Kidney glomerular epithelial cell (primary cell): ENCODE measurements at regions not wholly inside any gene's neighbourhood (a gene's known extent, or its start where the extent isn't known, plus 50 kb on each side); places are given as distances from the start of the nearest gene placed in this dataset.
"Not testable (repeated sequence)": the region's sequence is repeated elsewhere in the genome, so short reads cannot be mapped to it uniquely, and the experiment has no call there.

Source experiments
- DNase-seq: peaks from one replicate; lab custom pipeline; 2025; lab: John Stamatoyannopoulos, UW

DNA sequence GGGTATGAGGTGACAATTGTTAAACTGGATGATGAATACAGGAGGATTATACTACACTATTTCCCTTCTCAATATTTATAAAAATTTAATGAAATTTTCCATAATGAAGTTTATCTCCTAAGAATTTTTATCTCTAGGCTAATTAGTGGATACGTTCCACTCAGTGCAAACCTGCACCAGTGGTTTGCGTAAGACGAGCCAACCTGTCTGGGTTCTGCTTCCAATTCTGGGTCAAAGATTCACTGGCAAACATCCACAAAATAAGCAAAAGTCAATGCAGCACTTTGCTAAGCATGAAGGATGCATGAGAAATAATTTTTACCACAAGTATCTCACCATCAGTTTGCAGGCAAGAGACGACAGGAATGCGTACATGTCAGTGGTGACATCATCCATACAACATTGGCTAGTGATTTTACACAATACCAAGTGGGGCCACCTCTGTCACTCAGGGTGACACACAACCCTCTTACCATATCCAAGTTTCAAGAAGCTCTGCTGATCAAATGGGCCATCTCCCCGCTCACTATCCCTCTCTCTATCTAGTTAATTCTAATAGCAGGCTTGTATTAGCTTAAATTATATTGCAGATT is 51.7 kb downstream of the FAM50B start:
- DNase-seq, result no peak

GRCh38 chr6:3902871-3903648 is 53.9 kb downstream of the FAM50B start:
- DNase-seq, result no peak

GRCh38 chr6:3904518-3904917 is 55.3 kb downstream of the FAM50B start:
- DNase-seq, result no peak

DNA sequence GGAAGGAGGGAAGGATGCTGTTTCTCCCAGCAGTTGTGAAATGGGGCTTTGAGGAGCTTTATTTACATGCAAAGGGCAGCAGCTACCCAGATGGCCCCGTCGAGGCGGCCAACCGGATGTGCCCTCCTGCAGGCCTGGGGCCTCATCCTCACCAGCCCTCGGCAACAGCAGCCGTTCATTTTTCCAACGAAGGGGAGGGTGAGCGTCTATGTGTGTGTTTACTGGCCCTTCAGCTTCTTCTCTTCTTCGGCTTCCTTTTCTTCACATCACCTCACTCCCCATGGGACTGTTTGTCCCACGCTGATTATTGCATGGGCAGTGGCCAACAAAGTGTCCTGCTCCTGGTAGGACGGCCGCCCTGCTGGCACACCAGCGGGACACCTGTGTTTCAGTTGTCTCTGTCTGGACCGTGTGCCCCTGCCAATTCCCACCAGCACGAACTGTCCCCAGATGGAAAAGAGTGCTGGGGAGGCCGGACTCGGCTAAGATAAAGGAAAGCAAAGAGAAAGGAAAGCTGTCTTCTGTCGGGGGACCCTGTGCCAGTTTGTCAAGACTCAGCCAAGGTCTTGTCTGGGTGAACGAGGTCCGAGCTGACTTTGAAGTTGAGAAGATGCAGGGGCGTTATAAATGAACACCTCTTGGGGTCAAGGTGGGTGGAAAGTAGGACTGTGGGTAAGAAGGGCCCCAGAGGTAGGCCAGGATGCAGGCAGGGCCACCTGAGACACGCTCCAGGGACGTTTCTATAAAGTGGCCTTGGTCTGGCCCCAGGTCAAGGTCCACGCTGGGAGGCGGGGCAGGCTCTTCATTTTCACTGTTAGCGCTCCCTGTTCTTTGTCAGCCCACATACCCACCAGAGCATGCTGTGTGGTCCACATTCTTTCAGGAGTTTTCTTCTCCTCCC is 57.0 kb downstream of the FAM50B start:
- no peak for DNase-seq

- no peak for DNase-seq
Measured at GRCh38 chr6:3906846-3907151, 57.6 kb downstream of the FAM50B start.

DNA sequence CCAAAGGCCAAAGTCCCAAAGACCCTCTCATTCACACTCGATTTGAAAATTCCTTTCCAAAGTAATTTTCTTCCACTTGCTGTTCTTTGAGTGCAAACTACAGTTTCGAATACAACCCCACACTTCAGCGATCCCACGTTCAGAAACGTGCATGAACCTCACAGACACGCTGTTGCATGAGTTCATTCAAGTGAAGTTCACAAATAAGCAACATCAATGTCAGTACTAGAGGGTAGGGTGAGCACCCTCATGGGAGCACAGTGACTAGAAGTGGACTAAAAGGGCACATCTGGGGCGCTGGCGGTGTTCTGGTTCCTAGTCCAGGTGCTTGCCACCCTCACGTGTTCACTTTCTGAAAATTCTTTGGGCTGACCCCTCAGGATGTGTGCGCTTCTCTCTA is 59.0 kb downstream of the FAM50B start:
- DNase-seq, result no peak

DNA sequence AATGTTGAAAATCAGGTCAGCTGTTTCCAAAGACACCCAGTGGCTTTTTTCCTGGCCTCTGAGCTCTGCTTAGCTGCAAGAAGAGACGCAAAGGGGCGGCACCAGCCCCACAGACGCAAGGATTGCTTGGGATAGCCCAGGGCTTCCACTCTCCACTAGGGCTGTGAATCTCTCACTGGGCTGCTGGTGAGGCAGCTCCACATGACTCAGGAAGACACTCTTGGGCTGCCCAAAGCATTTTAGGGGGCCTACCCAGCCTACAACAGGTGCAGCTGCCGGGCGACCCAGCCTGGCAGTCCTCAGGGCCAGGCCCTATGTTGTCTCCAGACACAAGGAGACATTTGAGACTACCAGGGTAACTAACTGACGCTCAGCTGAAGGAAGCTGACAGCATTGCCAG is 59.8 kb downstream of the FAM50B start:
- no peak for DNase-seq

DNA sequence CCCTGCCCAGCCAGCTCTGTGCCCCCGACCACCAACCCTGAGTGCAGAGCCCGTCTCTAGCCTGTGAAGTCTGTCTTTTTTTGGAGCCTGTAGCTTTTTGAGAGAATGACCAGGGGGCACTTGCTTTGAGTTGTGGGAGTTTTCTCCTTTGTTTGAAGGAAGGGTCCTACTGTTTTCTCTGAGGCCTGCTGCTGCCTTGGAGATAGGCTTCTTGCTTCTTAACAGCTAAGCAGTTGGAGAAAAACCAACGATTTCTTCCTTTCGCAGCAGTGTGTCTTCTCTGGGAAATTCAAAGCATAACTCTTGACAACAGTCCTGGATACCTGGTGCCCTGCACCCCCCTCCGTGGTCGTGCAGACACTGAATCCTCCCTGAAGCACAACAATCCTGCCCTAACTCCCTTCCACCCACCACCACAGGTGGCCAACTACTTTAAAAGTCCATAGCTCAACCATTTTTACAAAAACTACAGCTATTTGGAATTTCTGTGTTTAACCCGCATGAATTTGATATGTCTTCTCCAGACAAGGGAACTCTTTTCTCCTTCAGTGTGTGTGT is 61.0 kb downstream of the FAM50B start:
- DNase-seq, result no peak

- peak; percentile 32 for DNase-seq
Measured at GRCh38 chr6:3911130-3911529, 62.0 kb downstream of the FAM50B start.

GRCh38 chr6:3911614-3912336 is 62.6 kb downstream of the FAM50B start:
- peak; percentile 93 for DNase-seq

GRCh38 chr6:3912361-3913076 is 63.3 kb downstream of the FAM50B start:
- peak; percentile 47 for DNase-seq

GRCh38 chr6:3913077-3913957 is 64.1 kb downstream of the FAM50B start:
- DNase-seq, result peak; percentile 98

DNA sequence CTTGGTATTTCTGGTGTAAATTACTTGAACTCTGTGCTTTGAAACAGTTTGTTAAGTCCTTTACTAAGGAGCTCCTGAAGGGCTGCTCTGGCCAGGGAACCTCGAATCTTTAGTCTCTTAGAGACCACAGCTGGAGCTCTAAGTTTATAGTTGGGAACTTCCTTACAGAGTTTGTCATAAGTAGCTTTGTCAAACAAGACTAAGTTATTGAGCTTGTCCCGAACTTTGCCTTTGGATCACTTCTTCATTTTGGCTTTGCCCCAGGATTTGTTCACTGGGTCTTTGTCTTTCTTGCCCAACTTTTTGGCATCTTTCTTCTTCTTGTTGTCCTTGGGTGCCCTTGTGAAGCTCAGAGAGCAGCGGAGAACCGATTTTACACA is 64.8 kb downstream of the FAM50B start:
- DNase-seq, result no peak

DNA sequence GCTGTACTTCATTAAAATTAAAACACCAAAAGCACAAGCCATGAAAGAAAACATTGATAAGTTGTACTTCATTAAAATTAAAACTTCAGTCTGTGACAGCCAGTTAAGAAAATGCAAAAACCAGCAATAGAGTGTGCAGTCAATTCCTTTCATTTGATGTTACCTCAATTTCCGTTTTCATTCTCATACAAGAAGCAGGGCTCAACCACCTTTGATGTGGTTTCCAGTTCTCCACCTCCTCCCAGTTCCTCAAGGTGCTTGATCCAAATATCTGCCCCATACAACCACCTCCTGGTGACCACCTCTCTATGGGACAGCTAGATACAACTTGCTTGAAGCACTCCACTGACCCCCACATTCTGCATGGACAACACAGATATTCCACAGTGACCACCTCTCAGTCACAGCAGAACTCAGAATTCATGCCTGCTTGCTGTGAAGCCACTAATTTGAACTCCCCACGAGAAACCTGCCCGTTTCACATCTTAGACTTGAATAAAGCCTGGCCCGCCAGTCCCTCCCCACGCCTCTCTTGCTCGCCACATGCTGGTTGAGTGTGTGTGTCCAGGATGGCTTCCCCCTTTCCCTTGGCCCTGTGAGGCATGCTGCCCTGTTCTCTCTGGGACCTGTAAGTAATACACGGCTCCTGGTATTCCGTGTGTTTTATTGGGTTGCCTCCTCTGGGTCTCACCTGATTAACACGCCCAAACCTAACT is 66.1 kb downstream of the FAM50B start:
- DNase-seq, result no peak

GRCh38 chr6:3916211-3916610 is 67.0 kb downstream of the FAM50B start:
- DNase-seq, result no peak

DNA sequence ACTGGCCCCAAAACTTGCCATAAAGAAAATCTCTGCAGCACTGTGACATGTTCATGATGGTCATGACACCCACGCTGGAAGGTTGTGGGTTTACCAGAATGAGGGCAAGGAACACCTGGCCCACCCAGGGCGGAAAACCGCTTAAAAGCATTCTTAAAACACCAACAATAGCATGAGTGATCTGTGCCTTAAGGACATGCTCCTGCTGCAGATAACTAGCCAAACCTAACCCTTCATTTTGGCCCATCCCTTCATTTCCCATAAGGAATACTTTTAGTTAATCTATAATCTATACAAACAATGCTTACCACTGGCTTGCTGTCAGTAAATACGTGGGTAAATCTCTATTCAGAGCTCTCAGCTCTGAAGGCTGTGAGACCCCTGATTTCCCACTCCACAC is 67.6 kb downstream of the FAM50B start:
- DNase-seq, result not testable (repeated sequence)

GRCh38 chr6:3918469-3918868 is 69.3 kb downstream of the FAM50B start:
- no peak for DNase-seq

DNA sequence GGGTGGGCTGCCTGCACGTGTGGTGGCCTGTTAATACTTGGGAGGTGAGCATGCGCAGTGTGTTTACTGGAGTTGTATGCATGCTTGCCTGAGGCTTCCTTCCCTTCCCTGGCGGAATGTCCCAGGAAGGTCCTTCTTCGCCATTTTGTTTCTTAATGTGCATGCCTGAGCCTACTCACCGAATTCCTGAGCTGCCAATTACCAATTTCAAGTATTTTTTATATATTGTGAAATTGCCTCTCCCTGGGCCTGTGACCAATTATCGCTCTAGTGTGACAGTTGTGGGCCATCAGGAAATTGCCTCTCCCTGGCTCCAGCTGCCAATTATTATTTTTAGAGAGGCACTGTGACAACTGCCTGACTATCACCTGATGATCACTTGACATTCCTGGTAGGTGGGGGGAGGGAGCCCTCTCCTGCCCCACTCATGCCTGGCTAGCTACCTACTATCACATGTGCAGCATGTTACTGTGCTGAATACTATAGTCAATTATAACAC is 70.0 kb downstream of the FAM50B start:
- peak; percentile 57 for DNase-seq

DNA sequence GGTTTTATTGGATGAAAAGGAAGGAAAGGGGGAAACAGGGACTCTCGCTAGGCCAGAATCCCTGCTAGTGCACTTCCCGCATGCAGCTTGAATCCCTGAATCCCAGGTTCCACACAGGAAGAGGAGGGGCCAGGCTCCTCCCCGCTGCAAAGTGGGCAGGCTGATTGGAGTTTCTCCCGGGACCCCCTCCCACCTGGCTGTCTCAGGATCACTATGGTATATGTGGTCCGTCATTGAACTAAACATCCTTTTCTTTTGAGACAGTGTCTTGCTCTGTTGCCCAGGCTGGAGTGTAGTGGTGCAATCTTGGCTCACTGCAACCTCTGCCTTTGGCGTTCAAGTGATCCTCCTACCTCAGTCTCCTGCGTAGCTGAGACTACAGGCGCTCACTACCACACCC is 70.7 kb downstream of the FAM50B start:
- no peak for DNase-seq

DNA sequence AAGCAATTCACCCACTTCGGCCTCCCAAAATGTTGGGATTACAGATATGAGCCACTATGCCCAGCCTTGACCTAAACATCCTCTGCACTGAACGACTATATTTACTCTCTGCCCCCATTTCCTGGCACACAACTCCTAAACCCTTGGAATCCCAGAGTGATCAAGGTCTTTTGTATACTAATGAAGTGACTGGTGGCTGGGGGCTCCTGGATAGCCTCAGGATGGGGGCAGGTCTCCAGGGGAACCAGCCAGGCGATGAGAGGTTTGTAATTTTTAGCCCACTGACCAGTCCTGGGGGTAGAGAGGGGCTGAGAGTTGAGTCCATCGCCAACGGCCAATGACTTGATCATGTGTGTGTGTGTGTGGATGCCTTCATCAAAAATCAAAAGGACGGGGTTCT is 71.1 kb downstream of the FAM50B start:
- DNase-seq, result no peak
